Activated CD4-positive, alpha-beta T cell treated with anti-CD3 and anti-CD28 coated beads for 48 hours (primary cell): ENCODE measurements at regions not wholly inside any gene's neighbourhood (a gene's known extent, or its start where the extent isn't known, plus 50 kb on each side); places are given as distances from the start of the nearest gene placed in this dataset.
"Not testable (repeated sequence)": the region's sequence is repeated elsewhere in the genome, so short reads cannot be mapped to it uniquely, and the experiment has no call there.

ENCODE experiments used
- DNase-seq: peaks from one replicate; pipeline ENCODE4 v3.0.0-alpha.2; 2020

DNA sequence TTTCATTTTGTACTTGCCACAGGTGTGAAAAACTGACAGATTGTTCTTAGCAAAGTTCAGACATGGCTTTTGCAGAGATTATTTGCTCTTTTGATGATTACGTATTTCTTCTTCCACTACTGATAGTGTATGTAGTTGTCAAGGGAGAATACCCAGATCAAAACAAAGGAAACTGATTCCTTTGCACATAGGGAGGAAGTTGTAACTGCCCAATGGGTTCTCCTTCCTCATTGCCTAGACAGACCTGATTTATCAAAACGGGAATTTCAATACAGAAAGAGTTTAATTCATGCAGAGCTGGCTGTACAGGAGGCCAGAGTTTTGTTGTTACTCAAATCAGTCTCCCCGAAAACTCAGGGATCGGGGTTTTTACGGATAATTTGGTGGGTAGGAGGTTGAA lies 214.7 kb downstream of the BCAS1 start:
- DNase-seq = no peak

DNA sequence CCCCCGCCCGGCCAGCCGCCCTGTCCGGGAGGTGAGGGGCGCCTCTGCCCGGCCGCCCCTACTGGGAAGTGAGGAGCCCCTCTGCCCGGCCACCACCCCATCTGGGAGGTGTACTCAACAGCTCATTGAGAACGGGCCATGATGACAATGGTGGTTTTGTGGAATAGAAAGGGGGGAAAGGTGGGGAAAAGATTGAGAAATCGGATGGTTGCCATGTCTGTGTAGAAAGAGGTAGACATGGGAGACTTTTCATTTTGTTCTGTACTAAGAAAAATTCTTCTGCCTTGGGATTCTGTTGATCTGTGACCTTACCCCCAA lies 215.8 kb downstream of the BCAS1 start:
- not testable (repeated sequence) for DNase-seq

DNA sequence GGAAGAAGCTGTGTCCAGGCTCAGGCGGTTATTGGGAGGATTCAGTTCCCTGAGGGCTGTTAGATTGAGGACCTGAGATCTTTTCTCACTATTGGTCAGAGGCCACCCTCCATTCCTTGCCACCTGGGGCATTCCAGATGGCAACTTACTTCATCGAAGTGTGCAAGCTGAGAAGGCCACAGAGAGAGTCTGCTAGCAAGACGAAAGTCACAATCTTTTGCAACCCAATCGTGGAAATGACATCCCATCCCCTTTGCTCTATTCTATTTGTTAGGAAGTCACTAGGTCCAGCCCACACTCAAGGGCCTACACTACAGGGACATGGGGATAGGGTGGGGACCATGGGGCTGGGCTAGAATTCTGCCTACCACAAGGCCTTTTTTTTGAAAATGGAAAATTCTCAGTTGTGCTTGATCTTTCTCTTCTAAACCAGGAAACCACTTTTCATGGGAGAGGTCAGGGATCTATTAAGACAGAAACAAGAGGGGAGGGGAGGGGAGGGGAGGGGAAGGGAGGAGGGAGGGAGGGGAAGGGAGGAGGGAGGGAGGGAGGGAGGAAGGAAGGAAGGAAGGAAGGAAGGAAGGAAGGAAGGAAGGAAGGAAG lies 217.2 kb downstream of the BCAS1 start:
- DNase-seq = no peak

DNA sequence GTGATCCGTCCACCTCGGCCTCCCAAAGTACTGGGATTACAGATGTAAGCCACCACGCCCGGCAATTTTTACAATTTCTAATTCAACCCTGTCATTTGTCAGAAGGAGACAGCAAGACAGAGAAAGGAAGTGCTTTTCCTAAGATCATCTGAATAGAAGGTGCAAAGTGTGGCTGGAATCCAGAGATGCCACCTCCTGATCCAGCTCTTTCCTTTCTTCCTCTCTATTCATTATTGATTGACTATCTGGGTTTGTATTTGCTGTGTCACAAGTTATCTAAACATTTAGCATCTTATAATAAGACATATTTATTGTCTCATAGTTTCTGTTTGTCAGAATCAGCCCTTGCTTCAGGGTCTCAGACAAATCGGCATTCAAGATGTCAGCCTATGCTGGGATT lies 217.7 kb downstream of the BCAS1 start:
- no peak for DNase-seq

DNA sequence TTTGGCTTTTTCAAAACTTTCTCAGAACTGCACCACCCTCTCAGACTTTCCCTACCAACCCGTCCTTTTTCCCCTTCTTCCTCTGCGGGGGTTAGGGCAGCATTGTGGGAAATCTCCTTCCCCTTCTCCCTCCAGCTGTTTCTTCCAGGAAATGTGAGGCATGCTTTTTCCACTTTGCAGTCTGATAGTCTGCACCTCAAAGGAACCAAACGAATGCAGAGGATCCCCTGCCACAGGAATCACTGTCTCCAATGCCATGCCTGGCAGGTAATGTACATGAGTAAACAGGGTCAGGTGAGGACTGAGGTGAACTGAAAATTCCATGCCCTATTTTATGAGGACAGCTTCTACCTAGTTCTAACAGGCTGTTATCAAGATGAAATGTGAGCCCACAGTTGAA lies 218.4 kb downstream of the BCAS1 start:
- no peak for DNase-seq

DNA sequence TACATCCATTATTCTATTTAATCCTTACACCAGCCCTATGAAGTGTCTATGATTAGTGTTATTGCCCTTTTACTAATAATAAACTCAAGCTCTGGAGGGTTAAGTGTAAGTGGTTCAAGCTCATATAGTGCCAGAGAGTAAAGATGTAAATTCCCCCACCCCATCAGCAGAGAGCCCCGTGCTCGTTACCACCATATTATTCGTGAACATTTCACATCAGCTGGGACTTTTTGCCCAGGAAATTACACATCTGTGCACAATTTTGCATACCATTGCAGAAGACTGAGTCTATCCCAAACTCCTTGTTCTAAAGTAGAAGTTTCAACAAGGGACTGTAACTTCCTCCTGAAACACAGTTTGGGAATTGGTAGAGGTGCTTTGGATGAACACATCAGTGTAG lies 220.1 kb downstream of the BCAS1 start:
- DNase-seq = no peak

DNA sequence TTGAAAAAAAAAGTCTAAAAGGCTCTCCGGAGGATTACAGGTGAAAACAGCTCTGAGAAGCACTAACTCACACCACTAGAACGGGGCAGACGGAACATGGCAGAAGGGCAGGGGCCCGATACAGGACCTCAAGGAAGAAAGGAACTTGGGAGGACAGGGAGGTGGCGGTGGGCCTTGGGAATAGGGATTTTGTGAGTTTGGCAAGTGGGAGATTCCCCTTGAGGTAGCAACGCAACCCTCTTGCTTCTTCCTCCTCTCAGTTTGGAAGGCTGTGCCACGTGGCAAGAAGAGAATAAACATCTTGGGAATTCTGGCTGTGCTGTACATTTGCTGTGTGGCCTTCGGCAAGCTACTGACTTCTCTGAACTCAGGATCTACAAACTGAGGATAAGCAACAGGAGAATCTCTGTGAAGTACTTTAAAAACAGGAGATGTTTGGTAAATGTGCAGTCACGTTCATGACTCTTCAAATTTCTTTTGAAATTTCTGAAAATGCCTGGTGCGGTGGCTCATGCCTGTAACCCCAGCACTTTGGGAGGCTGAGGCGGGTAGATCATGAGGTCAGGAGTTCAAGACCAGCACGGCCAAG lies 220.8 kb downstream of the BCAS1 start:
- no peak for DNase-seq

DNA sequence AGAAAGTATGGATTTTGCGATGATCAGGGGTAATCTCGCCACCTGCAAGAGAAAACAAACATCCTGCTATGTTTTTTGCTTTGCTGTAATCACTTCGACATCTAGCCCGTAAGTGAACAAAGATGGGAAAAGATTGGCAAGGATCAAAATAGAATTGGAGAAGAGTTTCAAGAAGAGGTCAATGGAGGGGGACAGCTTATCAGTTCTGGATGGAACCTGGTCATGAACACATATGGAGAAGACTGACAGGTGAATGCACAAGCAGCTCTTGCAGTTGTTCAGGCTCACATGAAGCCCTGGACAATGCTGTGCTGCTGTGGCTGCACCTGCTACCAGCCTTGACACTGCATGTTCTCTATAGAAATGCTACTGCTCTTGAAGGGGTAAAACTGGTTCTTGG lies 222.1 kb downstream of the BCAS1 start:
- no peak for DNase-seq

DNA sequence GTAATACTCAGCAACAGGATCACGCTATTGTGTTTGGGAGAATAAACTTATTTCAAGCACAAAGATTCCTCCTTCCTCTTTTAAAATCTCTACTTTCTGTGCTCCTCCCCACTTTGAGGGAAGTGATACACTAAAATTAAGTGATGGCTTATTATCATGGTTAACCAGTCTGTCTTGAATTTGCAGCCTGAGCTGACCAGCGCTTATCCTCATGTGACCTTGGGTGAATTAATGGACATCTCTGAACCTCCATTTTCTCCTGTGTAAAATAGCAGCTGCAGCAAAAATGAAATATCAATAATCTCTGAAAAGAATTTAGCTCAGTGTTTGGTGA lies 222.6 kb downstream of the BCAS1 start:
- DNase-seq = no peak

DNA sequence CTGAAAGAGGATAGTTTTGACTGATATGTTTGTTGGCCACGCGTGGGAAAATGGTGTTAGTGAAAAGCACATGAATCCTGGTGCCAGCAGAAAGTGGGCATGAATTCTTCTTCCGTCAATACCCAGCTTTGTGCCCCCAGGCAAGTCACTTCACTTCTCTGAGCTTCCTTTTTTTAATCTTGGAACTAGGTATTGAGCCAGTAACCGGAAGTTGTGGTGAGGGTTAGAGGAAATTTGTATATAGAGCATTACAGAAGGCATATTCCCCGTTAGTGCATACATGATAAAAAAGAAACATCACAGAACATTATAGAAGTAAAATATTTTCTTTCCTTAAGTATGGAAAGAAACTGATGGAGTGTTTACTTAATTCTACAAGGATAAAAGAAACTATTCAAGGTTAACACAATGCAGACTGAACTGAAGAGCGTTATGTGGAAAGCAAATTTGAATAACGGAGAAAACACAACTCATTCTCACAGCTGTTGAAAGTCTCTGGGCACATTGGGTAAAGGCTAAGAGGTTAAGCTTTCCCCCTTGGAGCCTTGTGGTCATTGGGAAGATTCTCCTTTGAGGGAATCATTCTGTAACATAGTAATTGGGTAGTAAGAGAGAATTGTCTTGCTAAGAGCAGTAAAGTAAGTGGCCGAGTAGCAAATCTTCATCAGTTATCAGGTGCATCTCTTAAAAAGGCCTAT lies 223.1 kb downstream of the BCAS1 start:
- DNase-seq = no peak

DNA sequence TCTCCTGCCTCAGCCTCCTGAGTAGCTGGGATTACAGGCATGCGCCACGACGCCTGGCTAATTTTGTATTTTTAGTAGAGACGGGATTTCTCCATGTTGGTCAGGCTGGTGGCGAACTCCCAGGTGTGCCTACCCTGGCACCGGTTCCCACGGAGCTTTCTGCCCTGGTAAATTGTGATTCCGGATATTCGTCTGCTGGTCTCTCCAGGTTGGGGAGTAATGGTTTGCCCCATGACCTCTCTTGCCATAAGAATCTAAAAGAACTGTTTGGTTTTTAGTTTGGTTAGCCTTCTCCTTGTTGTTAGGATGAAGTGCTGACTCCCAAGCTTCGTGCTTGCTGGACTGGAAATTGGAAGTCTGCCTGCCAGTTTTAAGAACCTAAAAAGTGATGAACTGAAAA lies 223.8 kb downstream of the BCAS1 start:
- no peak for DNase-seq

DNA sequence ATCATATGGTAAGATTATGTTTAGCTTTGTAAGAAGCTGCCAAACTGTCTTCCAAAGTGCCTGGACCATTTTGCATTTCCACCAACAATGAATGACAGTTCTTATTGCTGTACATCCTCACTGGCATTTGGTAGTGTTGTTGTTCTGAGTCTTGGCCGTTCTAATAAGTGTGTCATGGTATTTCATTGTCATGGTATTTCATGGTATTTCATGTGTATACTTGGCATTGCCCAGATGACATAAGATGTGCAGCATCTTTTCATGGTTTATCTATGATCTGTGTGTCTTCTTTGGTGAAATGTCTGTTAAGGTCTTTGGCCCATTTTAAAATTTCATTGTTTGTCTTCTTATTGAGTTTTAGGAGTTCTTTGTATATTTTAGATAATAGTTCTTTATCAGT lies 224.4 kb downstream of the BCAS1 start:
- no peak for DNase-seq

DNA sequence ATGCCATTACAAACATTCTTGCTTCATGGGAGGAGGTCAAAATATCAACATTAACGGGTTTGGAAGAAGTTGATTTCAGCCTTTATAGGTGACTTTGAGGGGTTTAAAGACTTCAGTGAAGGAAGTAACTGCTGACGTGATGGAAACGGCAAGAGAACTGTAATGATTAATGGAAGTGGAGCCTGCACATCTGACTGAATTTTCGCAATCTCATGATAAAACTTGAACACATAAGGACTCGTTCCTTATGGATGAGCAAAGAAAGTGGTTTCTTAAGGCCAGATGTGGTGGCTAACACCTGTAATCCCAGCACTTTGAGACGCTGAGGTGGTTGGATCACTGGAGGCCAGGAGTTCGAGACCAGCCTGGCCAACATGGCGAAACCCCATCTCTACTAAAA lies 226.1 kb downstream of the BCAS1 start:
- DNase-seq = no peak

DNA sequence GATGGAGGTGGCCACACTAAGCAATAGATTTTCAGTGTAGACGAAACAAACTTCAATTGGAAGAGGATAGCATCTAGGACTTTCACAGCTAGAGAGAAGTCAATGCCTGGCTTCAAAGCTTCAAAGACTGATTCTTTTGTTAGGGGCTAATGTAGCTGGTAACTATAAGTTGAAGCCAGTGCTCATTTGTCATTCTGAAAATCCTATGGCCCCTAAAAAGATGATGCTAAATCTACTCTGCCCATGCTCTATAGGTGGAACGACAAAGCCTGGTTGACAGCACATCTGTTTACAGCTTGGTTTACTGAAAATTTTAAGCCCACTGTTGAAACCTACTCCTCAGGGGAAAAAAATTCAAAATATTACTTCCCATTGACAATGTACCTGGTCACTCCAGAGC lies 226.7 kb downstream of the BCAS1 start:
- no peak for DNase-seq

DNA sequence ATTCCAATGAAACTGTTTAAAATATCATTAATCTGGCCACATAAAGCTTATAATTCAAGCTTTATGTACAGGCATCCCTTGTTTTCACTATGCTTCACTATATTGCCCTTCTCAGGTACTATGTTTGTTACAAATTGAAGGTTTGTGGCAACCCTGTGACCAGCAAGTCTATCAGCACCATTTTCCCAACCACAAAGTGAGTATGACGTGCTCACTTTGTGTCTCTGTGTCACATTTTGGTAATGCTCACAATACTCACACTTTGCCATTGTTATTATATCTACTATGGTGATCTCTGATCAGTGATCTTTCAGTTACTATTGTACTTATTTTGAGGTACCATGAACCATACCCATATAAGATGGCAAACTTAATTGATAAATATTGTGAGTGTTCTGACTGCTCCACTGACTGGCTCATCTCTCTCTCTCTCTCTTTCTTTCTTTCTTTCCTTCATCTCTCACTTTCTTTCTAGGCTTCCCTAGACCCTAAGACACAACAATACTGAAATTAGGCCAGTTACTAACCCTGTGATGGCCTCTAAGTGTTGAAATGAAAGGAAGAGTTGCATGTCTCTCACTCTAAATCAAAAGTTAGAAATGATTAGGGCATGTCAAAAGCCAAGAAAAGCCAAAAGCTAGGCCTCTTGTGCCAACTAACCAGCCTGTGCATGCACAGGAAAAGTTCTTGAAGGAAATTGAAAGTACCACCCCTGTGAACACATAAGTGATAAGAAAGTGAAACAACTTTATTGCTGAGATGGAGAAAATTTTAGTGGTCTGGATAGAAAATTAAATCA lies 227.9 kb downstream of the BCAS1 start:
- DNase-seq = peak; percentile 40

DNA sequence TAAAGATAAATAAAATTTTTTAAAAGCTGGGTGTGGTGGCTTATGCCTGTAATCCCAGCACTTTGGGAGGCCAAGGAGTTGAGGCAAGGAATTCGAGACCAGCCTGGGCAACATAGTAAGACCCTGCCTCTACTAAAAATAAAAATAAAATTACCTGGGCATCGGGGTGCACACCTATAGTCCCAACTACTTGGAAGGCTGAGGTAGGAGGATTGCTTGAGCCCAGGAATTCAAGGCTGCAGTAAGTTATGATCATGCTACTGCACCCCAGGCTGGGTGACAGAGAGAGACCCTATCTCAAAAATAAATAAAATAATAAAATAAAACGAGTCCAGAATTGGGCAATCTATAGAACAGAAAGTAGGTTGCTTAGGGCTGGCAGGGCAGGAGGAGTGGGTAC lies 228.7 kb downstream of the BCAS1 start:
- DNase-seq = no peak

DNA sequence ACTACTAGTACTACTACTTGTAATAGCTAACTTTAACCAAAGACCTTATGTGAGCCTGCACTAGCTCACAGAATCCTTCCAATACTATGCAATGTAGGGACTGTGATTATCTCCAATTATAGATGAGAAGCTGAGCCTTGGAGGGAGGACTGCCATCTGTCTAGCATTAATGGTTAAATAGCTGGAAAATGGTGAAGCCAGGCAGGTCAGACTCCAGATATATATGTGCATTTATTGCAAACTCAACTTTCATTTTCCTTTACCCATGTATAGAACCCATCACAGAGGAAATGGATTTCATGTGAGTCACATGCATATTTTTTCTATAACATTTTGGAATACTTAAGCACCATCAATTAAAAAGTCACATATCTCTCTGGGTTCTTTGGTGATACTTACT lies 229.9 kb downstream of the BCAS1 start:
- no peak for DNase-seq

DNA sequence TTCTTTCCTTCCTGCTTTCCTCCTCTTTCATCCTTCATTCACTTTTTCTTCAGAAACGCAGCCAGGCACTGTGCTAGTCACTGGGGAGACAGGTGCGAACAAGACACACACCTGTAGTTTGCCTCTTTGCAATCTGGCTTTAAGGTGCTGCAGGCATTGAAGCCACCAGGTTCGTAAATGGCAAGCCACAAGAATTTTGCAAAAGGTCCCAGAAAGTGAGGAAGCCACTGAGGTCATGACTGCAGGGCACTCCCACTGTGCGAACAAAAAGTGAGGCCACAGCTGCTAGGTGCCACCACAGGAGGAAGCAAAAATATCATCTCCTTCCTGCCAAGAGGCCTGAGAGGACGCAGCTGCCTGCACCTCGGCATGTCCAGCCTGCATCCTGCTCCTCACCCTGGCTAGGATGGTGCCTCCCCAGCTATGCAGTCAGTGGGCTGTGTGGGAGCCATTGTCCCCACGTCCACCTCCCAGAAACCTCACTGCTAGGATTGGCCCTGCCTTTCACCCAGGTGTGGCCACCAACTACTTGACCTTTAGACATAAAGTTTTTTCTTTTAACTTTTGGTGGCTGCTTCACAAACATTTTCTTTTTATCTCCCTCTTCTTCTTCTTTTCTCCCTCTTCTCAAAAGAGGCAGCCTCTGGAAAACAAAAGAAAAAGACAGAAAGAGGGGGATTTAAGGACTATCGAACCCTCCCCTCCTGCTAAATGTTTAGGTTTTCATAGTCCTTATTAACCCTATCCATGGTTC lies 230.8 kb downstream of the BCAS1 start:
- DNase-seq = peak; percentile 50

DNA sequence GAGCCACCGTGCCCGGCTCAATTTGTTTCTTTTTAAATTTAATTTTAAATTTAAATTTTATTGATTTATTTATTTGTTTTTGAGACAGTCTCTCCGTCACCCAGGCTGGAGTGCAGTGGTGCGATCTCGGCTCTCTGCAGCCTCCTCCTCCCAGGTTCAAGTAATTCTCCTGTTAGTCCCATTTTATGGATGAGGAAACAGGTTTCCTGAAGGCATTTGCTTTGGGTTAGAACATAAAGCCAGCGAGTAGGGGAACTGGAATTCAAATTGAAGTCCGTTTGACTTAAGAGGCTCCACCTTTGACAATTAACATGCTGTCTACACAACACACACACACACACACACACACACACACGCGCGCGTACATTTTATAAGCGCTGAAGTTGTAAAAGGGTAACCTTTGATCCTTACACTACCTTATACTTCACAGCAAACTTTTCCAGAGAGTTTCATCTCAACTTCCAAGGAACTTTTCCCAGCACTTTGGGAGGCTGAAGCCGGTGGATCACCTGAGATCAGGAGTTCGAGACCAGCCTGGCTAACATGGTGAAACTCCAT lies 232.0 kb downstream of the BCAS1 start:
- DNase-seq = no peak

DNA sequence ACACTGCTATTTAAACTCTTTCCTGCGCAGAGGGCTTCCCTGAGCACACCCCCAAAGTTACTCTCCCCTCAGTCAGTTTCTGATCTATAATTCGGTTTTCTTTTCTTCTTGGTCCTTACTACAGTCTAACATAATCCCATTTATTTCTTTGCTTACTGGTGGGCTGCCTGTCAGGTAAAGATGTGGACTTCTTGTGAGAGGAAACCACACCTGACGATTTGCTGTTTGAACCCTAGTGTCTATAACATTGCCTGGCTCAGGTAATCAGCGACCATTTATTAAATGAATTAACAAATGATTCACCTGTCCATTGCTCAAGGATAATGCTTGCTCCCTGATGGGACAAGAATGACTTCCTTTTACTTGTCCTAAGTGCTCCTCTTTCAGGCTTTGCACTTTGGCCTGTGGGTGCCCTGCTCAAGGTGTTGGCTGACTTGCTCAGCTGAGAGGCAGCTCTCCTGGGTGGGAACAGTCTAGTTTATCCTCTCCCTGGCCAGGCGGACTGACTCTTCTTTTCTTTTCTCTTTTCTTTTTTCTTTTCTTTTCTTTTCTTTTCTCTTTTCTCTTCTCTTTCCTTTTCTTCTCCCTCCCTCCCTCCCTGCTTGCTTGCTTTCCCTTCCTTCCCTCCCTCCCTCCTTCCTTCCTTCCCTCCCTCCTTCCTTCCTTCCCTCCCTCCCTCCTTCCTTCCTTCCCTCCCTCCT lies 233.1 kb downstream of the BCAS1 start:
- no peak for DNase-seq

DNA sequence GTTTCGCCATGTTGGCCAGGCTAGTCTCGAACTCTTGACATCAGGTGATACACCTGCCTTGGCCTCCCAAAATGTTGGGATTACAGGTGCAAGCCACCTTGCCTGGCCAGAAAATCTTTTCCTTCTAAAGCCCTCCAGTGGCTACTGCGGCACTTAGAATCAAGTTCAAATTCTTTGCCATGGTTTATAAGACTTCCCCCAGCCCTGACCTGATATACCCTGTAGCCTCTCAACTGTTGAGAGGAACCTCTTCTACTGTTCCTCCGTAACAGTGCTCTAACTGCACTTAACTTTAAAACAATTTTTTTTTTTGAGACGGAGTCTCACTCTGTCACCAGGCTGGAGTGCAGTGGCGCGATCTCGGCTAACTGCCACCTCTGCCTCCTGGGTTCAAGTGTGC lies 235.6 kb downstream of the BCAS1 start:
- DNase-seq = no peak

DNA sequence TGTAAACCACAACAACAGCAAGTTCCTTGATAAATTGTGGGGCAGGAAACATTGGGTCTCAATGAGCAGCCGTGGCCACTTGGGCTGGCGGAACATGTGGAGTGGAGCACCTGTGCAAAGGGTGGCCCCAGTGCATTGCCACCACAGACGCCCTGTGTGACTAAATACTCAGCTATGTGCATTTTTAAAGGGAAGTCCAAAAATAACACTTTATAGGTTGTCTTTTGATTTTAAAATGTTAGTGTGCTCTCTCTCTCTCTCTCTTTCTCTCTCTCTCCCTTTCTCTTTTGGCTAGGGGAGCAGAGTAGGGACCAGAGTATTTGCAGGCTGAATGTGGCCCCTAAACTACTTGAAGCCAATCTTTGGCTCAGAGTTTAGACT lies 236.3 kb downstream of the BCAS1 start:
- no peak for DNase-seq
